ENCODE measurements at regions not wholly inside any gene's neighbourhood (a gene's known extent, or its start where the extent isn't known, plus 50 kb on each side); places are given as distances from the start of the nearest gene placed in this dataset.
A peak's percentile ranks its signal among the peaks of the same experiment; 100 is the strongest.

GRCh38 chr2:226351711-226352110 is 447.9 kb downstream of the IRS1 start:
- Histone ChIP-seq H3K27me3 (replicated peaks; ENCODE audit: control insufficient read depth, insufficient read depth, low read length) (no peaks in the 10 kb centered on the region), H3K4me1 (ENCODE audit: control insufficient read depth, insufficient read depth, low read length) (no peaks in the 10 kb centered on the region), H3K9me3 (ENCODE audit: control insufficient read depth, low read length) (no peaks in the 10 kb centered on the region), H3K36me3 (ENCODE audit: control insufficient read depth, insufficient read depth, low read length, severe bottlenecking) (no peaks in the 10 kb centered on the region), H3K4me3 (ENCODE audit: low read length) (no peak overlapping the region), H3K9ac (ENCODE audit: low read length) (no peak overlapping the region)
- DNase-seq (ENCODE audit: low read depth), result no peak

- no peaks in the 10 kb centered on the region for H3K27me3 ChIP-seq (replicated peaks; ENCODE audit: control insufficient read depth, insufficient read depth, low read length)
- no peaks in the 10 kb centered on the region for H3K9me3 ChIP-seq (ENCODE audit: control insufficient read depth, low read length)
- peaks cover 5% of the 10 kb centered on the region for H3K4me1 ChIP-seq (ENCODE audit: control insufficient read depth, insufficient read depth, low read length)
- no peaks in the 10 kb centered on the region for H3K36me3 ChIP-seq (ENCODE audit: control insufficient read depth, insufficient read depth, low read length, severe bottlenecking)
- DNase-seq (ENCODE audit: low read depth), result no peak
- H3K4me3 ChIP-seq (ENCODE audit: low read length), result no peak overlapping the region
- H3K9ac ChIP-seq (ENCODE audit: low read length), result no peak overlapping the region
Measured at GRCh38 chr2:226339616-226340015, 460.0 kb downstream of the IRS1 start.

- Histone ChIP-seq H3K4me3 (ENCODE audit: low read length) (no peak overlapping the region), H3K27me3 (replicated peaks; ENCODE audit: control insufficient read depth, insufficient read depth, low read length) (no peaks in the 10 kb centered on the region), H3K9ac (ENCODE audit: low read length) (no peak overlapping the region), H3K9me3 (ENCODE audit: control insufficient read depth, low read length) (no peaks in the 10 kb centered on the region), H3K36me3 (ENCODE audit: control insufficient read depth, insufficient read depth, low read length, severe bottlenecking) (no peaks in the 10 kb centered on the region), H3K4me1 (ENCODE audit: control insufficient read depth, insufficient read depth, low read length) (peaks cover 5% of the 10 kb centered on the region)
- no peak for DNase-seq (ENCODE audit: low read depth)
Measured at GRCh38 chr2:226338825-226339224, 460.8 kb downstream of the IRS1 start.

GRCh38 chr2:226337941-226338600 is 461.5 kb downstream of the IRS1 start:
- Histone ChIP-seq H3K27me3 (replicated peaks; ENCODE audit: control insufficient read depth, insufficient read depth, low read length) (no peaks in the 10 kb centered on the region), H3K4me1 (ENCODE audit: control insufficient read depth, insufficient read depth, low read length) (peaks cover 5% of the 10 kb centered on the region), H3K36me3 (ENCODE audit: control insufficient read depth, insufficient read depth, low read length, severe bottlenecking) (no peaks in the 10 kb centered on the region), H3K9ac (ENCODE audit: low read length) (no peak overlapping the region), H3K9me3 (ENCODE audit: control insufficient read depth, low read length) (no peaks in the 10 kb centered on the region), H3K4me3 (ENCODE audit: low read length) (no peak overlapping the region)
- DNase-seq (ENCODE audit: low read depth), result no peak

- no peaks in the 10 kb centered on the region for H3K36me3 ChIP-seq (ENCODE audit: control insufficient read depth, insufficient read depth, low read length, severe bottlenecking)
- no peaks in the 10 kb centered on the region for H3K9me3 ChIP-seq (ENCODE audit: control insufficient read depth, low read length)
- no peak overlapping the region for H3K9ac ChIP-seq (ENCODE audit: low read length)
- no peak for DNase-seq (ENCODE audit: low read depth)
- H3K4me3 ChIP-seq (ENCODE audit: low read length), result no peak overlapping the region
- no peaks in the 10 kb centered on the region for H3K27me3 ChIP-seq (replicated peaks; ENCODE audit: control insufficient read depth, insufficient read depth, low read length)
- peaks cover 5% of the 10 kb centered on the region for H3K4me1 ChIP-seq (ENCODE audit: control insufficient read depth, insufficient read depth, low read length)
Measured at GRCh38 chr2:226336283-226336682, 463.3 kb downstream of the IRS1 start.

- Histone ChIP-seq H3K9me3 (ENCODE audit: control insufficient read depth, low read length) (no peaks in the 10 kb centered on the region), H3K9ac (ENCODE audit: low read length) (no peak overlapping the region), H3K27me3 (replicated peaks; ENCODE audit: control insufficient read depth, insufficient read depth, low read length) (no peaks in the 10 kb centered on the region), H3K36me3 (ENCODE audit: control insufficient read depth, insufficient read depth, low read length, severe bottlenecking) (no peaks in the 10 kb centered on the region), H3K4me1 (ENCODE audit: control insufficient read depth, insufficient read depth, low read length) (peaks cover 5% of the 10 kb centered on the region), H3K4me3 (ENCODE audit: low read length) (no peak overlapping the region)
- peak; percentile 30 for DNase-seq (ENCODE audit: low read depth)
Measured at GRCh38 chr2:226334981-226335720, 464.5 kb downstream of the IRS1 start.

- H3K4me1 ChIP-seq (ENCODE audit: control insufficient read depth, insufficient read depth, low read length), result peaks cover 5% of the 10 kb centered on the region
- no peaks in the 10 kb centered on the region for H3K27me3 ChIP-seq (replicated peaks; ENCODE audit: control insufficient read depth, insufficient read depth, low read length)
- H3K9ac ChIP-seq (ENCODE audit: low read length), result no peak overlapping the region
- no peaks in the 10 kb centered on the region for H3K36me3 ChIP-seq (ENCODE audit: control insufficient read depth, insufficient read depth, low read length, severe bottlenecking)
- no peak overlapping the region for H3K4me3 ChIP-seq (ENCODE audit: low read length)
- no peak for DNase-seq (ENCODE audit: low read depth)
- no peaks in the 10 kb centered on the region for H3K9me3 ChIP-seq (ENCODE audit: control insufficient read depth, low read length)
Measured at GRCh38 chr2:226333388-226333787, 466.2 kb downstream of the IRS1 start.

GRCh38 chr2:226330206-226330605 is 469.4 kb downstream of the IRS1 start:
- Histone ChIP-seq H3K27me3 (replicated peaks; ENCODE audit: control insufficient read depth, insufficient read depth, low read length) (no peaks in the 10 kb centered on the region), H3K36me3 (ENCODE audit: control insufficient read depth, insufficient read depth, low read length, severe bottlenecking) (no peaks in the 10 kb centered on the region), H3K4me3 (ENCODE audit: low read length) (no peak overlapping the region), H3K9me3 (ENCODE audit: control insufficient read depth, low read length) (no peaks in the 10 kb centered on the region), H3K9ac (ENCODE audit: low read length) (no peak overlapping the region), H3K4me1 (ENCODE audit: control insufficient read depth, insufficient read depth, low read length) (no peaks in the 10 kb centered on the region)
- no peak for DNase-seq (ENCODE audit: low read depth)

- no peaks in the 10 kb centered on the region for H3K9me3 ChIP-seq (ENCODE audit: control insufficient read depth, low read length)
- DNase-seq (ENCODE audit: low read depth), result no peak
- H3K27me3 ChIP-seq (replicated peaks; ENCODE audit: control insufficient read depth, insufficient read depth, low read length), result no peaks in the 10 kb centered on the region
- no peak overlapping the region for H3K4me3 ChIP-seq (ENCODE audit: low read length)
- H3K4me1 ChIP-seq (ENCODE audit: control insufficient read depth, insufficient read depth, low read length), result no peaks in the 10 kb centered on the region
- no peak overlapping the region for H3K9ac ChIP-seq (ENCODE audit: low read length)
- no peaks in the 10 kb centered on the region for H3K36me3 ChIP-seq (ENCODE audit: control insufficient read depth, insufficient read depth, low read length, severe bottlenecking)
Measured at GRCh38 chr2:226329180-226329579, 470.4 kb downstream of the IRS1 start.

GRCh38 chr2:226327830-226328229 is 471.8 kb downstream of the IRS1 start:
- Histone ChIP-seq H3K4me1 (ENCODE audit: control insufficient read depth, insufficient read depth, low read length) (no peaks in the 10 kb centered on the region), H3K9me3 (ENCODE audit: control insufficient read depth, low read length) (no peaks in the 10 kb centered on the region), H3K9ac (ENCODE audit: low read length) (no peak overlapping the region), H3K27me3 (replicated peaks; ENCODE audit: control insufficient read depth, insufficient read depth, low read length) (no peaks in the 10 kb centered on the region), H3K4me3 (ENCODE audit: low read length) (no peak overlapping the region), H3K36me3 (ENCODE audit: control insufficient read depth, insufficient read depth, low read length, severe bottlenecking) (no peaks in the 10 kb centered on the region)
- DNase-seq (ENCODE audit: low read depth), result no peak

GRCh38 chr2:226325526-226325925 is 474.1 kb downstream of the IRS1 start:
- no peaks in the 10 kb centered on the region for H3K36me3 ChIP-seq (ENCODE audit: control insufficient read depth, insufficient read depth, low read length, severe bottlenecking)
- DNase-seq (ENCODE audit: low read depth), result no peak
- no peak overlapping the region for H3K9ac ChIP-seq (ENCODE audit: low read length)

More at GRCh38 chr2:226325526-226325925, 474.1 kb downstream of the IRS1 start:
- Histone ChIP-seq H3K27me3 (replicated peaks; ENCODE audit: control insufficient read depth, insufficient read depth, low read length) (no peaks in the 10 kb centered on the region), H3K4me1 (ENCODE audit: control insufficient read depth, insufficient read depth, low read length) (no peaks in the 10 kb centered on the region), H3K9me3 (ENCODE audit: control insufficient read depth, low read length) (no peaks in the 10 kb centered on the region), H3K4me3 (ENCODE audit: low read length) (no peak overlapping the region)
